Dermis blood vessel endothelial cell (primary cell): ENCODE measurements at regions not wholly inside any gene's neighbourhood (a gene's known extent, or its start where the extent isn't known, plus 50 kb on each side); places are given as distances from the start of the nearest gene placed in this dataset.
"Not testable (repeated sequence)": the region's sequence is repeated elsewhere in the genome, so short reads cannot be mapped to it uniquely, and the experiment has no call there.

Experiments
- DNase-seq: peaks from one replicate; pipeline ENCODE4 v3.0.0; 2010

DNA sequence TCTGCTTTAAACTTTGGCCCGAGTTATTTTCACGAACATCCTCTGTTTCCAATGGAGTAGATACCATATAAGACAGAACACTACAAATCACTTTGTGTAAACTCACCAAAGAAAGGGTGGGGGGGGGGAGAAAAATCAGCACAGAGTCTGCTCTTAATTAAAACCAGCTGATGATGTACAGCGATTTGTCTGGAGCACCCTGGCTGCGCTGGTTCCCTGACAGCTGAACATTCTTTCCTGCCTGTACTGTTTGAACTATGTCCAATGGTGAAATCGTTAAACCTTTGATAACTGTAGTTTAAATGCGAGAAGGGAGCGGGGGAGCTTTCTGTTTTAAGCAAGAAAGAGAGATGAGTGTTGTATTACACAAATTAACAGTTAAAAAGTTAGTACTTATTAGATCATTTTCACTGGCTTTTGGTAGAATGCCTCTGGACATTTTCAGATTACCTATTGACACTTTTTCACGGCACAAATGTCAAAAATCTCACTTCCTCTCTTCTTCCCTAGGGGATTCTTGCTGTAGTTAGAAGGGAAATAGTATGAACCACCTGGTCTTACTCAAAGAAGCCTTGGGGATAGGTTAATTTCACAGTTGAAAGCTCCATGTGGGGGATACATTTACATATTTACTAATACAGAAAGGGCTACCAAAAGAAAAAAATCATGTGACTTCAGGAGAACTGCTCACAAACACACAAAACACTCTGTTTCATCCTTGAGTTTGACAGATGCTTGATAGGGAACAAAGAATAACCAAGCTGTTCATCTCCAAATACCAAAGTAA is 140.2 kb upstream of the RUNX1 start:
- DNase-seq, result no peak

DNA sequence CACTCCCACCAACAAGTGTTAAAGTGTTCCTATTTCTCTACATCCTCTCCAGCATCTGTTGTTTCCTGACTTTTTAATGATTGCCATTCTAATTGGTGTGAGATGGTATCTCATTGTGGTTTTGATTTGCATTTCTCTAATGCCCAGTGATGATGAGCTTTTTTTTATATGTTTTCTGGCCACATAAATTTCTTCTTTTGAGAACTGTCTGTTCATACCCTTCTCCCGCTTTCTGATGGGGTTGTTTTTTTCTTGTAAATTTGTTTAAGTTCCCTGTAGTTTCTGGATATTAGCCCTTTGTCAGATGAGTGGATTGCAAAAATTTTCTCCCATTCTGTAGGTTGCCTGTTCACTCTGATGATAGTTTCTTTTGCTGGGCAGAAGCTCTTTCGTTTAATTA is 134.3 kb upstream of the RUNX1 start:
- DNase-seq, result not testable (repeated sequence)

DNA sequence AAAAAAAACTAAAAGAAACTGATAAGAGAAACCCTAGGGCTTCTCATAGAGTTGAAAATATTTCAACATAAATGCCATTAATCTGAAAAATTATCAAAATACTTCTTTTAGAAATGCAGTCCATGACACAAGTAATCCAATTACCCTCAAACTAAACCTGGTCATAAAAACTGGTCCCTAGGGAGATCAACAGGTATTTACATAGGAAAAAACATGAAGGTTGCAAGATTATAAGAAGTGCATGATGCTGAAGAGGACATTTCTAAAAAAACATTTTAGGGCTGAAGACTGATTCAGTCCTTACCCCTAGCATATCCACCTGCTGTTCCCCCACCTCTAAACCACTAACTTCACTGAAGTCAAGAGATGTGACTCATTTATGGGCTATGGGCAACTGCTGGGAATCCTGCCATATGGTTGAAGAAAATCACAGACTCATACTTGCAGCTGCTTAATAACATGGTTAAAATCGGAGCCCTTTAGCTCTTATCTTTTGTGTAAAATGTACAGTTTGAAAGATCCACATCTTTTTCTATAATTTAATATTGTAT is 131.0 kb upstream of the RUNX1 start:
- no peak for DNase-seq

DNA sequence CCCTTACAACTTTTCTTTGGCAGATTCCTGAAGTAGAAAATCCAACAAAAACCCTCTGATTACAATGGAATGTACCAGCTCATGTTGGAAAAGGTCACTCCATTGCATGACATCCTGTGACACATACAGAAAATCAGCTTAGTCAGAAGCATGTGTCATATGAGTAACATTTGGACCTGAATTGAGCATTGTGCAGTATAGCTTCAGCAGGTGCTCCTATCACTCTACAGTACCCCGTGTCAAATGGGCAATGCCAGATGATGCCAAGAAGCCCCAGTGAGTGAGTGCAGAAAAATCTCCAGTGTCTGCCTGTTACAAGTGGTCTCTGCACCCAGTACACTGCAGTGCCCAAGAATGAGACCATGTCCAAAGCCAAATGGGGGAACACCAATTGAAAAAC is 129.7 kb upstream of the RUNX1 start:
- DNase-seq, result no peak

DNA sequence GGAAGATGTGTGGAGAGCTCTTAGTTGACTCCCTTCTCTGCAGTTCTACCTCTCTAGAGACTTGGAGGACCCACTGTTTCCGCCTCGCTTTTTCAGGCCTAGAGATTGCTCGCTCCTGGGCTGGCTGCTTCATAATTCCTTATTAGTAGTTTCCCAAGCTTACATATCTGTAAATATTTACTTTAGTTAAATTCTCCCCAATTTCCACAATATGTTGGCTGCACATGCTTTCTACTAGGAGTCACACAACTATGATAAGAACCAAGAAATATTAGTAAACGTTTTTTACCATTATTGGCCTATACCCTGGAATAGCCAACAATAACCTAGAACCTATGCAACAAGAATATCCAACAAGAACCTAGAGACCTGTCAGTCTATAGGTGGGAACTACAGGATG is 129.0 kb upstream of the RUNX1 start:
- DNase-seq, result no peak

DNA sequence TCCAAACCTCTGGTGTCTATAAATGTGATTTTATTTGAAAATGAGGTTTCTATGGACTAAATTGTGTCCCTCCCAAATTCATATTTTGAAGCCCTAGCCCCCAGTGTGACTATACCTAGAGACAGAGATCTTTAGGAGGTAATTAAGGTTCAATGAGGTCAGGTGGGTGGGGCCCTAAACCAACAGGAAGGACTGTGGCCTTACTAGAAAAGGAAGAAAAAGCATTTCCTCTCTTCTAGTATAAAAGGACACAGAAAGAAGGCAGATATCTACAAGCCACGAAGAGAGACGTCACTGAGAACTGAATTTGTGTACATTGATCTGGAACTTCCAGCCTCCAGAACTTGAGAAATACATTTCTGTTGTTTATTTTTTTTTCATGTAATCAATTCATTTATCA is 123.1 kb upstream of the RUNX1 start:
- DNase-seq, result no peak

DNA sequence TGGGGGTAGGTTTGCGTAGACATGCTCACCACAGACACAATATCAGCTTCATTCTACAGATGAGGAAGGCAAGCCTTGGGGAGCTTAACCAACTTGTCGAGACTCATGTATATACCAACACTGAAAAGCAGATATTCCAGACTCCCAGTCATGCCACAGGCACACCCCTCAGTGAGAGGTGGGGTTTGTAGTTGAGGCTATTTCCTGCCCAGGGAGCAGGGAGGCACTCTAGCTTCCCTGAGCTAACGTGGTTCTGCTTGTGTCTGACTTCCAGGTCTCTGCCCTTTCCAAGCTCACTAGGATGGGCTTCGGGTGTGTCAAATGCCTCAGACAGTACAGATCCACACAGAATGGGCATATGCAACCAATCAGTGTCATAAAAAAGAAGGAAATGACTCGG is 122.3 kb upstream of the RUNX1 start:
- no peak for DNase-seq

DNA sequence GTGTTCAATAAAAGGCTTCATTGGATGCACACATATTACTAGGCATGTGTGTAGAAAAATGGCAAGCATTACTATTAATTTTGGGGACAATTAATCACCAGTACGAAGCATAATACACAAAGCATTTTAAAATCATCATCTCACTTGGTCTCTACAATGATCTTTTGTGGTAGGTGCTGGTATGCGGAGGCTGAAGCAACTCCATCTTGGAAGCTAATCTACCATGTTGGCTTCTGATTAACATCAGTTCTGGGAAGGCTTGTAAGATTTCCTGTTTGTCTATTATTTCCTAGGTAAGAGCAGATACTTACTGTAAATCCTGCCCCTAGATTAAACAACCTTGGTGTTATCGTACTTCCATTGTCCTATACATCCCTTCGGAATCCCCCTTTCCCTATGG is 121.7 kb upstream of the RUNX1 start:
- DNase-seq, result no peak

DNA sequence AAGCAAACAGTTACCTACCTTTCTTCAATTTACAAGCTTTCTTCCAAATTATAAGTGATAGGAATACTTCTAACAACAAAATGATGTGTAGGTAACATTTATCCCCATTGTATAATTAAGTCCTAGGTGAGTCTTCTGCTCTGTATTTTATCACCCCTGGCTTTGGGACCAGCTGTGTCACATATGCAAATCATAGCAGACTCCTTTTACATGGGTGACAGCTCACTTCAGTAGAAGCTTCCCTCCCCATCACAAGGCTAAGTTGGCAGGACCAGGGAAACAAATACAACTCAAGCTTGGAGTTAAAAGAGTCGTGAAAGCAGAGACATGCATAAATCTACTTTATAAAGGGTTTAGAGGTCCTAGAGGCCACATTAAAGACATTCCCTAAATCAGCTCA is 121.1 kb upstream of the RUNX1 start:
- no peak for DNase-seq

DNA sequence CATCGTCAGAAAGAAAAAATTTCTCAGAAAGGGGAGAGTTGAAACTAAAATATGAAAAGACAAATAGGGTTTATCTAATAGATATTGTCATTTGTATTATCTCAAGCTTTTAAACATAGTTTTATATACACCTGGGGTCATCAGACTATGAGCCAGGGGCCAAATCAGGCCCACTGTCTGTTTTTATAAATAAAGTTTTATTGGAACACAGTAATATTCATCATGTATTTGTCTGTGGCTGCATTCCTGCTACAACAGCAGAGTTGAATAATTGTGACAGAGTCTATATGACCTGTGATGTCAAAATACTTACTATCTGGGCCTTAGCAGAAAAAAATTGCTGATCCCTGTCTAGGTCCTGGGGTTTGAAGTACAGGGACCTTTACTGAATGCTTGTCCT is 120.5 kb upstream of the RUNX1 start:
- DNase-seq, result no peak

DNA sequence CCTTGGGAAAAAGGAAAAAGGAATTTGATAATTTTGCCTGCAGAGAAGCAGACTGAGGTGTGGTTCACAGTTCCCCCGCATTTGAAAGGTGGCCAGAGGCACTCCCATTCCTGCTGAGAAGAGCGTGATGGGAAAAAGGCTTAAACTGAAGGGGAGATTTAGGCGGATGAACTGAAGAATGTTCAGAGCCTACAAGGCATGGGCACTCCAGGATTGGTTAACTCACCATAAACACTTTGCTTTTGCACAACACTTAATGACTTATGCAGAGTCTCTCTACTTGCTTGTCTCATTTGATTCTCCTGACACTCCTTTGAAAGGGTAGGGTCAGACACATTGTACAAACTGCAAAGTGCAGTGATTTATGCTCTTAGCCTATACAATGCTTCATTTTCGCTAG is 119.6 kb upstream of the RUNX1 start:
- no peak for DNase-seq

DNA sequence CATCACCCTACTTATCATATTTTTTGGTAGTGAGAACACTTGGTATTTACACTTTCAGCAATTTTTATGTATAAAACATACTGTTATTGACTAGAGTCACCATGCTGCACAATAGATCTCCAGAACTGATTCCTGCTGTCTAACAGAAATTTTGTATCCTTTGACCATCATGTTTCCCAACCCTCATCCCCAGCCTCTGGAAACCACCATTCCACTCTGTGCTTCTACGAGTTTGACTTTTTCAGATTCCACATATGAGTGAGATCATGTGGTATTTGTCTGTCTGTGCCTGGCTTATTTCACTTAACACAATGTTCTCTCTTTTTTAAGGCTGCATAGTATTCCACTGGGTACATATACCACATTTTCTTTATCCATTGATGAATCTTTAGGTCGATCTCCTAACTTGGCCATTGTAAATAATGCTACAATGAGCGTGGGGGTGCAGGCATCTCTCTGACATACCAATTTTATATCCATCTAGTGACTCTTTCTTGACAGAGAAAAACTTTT is 115.9 kb upstream of the RUNX1 start:
- DNase-seq, result no peak

DNA sequence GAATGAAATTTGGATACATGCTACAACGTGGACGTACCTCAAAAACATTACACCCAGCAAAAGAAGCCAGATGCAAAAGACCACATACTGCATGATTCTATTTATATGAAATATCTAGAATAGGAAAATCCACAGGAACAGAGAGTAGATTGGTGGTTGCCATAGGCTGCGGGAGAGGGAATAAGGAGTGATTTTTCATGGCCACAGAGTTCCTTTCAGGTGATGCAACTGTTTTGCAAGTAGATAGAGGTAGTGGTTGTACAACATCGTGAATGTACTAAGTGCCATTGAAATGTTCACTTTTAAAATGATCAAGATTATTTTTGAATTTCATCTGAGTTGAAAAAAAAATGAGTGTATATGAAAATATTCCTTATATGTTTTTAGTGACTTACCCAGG is 115.3 kb upstream of the RUNX1 start:
- no peak for DNase-seq

DNA sequence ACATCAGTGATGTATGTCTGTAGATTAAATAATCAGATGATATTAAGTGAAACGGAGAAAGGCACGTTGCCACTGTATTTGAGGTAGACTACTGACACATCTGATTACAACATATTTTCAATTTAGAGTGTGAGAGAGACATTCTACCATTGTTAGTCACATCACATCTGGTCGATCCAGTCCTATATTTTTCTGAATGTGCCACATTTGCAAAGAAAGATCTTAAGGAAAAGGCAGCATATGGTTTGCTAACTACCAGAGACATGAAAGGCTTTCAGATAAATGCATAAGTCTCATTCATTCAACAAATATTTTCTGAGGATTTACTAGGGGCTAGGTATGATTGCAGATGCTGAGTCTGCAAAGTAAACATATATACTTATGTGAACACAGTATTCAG is 114.3 kb upstream of the RUNX1 start:
- no peak for DNase-seq

DNA sequence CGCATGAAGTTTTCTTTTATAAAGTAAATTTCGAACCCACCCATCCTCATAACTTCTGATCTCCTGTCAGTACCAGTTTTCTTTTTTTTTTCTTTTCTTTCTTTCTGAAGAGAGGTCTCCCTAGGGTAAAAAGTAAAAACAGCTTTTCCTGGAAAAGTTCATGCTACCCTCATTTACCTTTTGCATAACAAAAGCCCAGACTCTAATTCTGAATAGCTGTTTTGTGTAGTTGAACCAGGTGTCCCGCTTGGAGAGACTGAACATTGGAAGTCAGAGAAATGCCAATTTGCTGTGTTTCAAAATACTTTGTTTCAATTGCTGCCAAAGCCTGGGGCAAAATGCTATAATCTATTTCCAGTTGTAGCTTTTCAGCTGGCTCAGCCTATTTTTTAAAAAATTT is 113.7 kb upstream of the RUNX1 start:
- DNase-seq, result no peak

DNA sequence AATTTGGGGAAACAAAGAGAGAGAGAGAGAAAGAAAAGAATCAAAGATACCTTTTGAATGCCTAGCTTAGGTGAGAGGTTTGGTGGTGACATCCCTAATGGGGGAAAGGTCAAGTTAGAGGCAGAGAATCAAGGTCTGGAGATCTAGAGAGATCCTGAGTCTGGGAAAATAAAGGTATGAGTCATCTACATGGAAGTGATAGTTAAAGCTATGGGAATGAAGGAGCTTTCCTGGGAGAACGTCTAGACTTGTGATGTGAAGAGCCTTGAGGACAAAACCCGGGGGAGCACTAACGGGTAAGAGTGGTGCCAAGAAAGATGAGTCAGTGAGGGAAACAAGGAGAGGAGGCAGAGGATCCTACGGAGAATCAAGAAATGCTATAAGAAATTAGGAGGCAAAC is 110.8 kb upstream of the RUNX1 start:
- DNase-seq, result no peak

DNA sequence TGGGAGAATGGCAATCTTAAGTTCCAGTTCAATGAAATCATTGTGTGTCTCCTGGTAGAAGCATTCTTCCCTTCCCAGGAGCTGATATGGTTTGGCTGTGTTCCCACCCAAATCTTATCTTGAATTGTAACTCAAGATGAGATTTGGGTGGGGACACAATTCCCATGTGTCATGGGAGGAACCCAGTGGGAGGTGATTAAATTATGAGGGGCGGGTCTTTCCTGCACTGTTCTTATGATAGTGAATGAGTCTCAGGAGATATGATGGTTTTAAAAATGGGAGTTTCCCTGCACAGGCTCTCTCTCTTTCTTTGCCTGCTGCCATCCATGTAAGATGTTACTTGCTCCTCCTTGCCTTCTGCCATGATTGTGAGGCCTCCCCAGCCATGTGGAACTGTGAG is 108.3 kb upstream of the RUNX1 start:
- not testable (repeated sequence) for DNase-seq

DNA sequence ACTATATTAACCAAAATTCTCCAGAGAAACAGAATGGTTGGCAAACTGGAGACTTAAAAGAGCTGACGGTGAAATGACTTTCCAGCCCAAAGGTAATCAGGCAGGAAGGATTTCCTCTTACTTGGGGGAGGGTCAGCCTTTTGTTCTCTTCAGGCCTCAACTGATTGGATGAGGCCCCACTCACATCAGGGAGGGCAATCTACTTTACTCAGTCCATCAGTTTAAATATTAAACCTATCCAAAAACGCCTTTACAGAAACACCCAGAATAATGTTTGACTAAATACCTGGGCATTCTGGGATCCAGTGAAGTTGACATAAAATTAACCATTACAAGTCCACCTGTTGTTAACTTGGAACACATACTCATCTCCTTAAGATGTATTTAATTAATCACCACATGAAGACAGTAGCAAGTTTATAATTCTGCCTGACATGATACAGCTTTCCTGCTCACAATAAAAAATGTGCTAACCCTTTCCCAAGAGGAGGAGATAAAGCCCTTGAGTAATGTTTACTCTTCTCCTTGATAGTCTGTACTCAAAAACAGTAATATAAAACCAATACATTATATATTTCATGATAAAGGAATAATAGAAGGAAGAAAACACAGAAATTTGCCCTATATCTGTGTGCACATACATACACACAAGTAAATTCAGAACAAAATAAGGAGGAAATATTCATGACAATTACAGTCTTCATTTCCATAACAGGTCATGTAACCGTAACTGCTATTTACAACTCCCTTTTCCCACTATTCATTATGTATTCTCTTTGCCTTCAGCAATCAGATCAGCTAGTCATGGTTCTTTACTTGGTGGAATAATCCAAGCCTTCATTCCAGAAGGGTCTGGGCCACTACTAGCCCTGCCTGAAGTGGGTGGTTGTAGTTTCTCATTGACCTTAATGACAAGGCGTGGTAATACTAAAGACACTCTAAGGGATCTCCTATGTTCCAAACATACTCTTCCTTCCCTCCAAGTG is 107.5 kb upstream of the RUNX1 start:
- no peak for DNase-seq

DNA sequence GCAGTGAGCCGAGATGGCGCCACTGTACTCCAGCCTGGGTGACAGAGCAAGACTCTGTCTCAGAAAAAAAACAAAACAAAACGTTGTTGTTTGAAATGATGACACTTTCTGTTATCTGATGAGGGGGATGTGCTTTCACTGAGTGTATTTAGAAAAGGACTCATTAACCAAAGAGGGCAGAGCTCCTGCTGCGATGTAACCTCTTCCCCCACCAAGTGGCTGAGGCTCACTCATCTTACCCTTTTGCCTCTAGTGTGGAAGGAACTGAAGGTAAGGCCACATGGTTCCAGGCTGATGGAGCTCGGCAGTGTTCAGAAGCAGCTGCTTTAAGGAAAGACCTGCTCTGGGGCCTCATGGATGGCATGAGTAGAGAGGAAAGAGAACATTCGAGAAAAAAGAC is 105.7 kb upstream of the RUNX1 start:
- no peak for DNase-seq

DNA sequence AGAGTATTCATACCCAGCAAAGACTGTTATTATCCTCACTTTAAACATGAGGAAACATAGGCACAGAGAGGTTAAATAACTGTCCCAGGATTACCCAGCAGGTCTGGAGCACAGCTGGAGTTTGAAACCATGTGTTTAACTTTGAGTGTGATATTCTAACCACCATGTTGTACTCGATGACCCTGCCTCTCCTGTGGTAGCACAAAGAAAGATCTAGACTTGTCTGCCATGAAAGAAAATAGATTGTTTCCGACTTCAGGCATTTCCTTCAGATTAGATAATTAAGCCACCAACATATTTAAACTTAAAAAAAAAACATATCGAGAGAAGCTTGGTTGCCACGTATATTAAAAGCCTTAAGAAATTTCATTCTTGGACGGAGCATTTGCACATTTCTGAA is 104.6 kb upstream of the RUNX1 start:
- DNase-seq, result no peak

DNA sequence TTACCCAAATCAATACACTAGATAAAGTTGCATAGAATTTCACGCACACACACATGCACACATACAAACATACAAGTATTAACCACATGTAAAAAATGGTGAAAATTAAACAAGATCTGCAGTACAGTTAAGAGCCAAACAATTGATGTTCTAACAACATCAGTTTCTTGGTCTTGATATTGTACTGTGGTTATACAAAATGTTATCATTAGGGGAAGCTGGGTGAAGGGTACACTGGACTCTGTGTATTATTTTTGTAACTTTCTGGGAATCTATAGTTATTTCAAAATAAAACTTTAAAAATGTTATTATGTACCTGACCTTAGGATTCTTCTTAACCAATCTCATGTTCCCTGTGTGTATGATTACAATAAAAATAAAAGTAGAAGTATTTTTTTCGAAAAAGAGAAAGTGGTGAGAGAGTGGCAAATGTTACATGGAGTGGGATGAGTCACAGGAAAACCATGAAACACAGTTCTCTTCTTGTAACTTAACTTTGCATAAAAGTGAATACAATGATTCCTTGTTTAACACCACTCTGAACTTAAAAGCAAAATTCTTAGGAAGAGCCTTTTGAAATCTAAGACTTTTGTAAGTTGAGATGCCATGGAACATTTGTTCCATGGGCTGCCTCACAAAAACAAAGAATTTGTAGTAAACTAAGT is 101.6 kb upstream of the RUNX1 start:
- no peak for DNase-seq

DNA sequence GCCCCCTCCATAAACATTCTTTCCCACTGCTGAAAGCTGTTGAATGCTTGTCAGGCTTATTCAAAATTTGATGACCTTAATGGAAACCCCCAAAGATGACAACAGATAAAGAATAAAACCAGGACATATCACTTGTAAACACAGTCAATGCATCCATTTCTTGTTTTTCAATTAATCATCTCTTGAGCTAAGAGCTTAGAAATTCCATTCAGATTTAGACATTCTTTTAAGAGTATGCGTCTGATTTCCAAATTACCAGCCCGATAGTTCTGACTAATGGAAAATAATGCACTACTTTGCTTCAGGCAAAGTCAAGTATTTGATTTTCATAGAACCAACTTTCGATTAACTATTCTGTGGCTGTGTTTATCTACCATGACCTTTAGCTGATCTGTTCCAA is 100.6 kb upstream of the RUNX1 start:
- no peak for DNase-seq

DNA sequence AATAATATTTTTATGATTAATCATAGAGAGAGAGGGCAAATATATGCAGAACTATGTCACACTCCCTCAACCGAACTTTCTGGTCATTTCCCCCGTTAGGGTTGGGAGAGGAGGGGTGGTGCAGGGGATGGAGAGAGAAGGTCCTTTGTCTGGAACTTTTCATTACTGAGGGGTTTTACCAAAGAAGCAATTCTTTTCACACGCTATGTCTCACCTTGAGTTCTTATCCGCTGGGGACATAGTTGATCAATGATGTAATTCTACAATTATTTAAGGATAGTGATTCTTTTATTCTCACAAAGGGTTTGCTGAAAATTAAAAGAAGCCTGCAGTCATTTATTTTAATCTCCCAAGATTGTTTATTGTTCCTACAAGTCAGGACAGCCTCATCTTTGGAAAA is 98.3 kb upstream of the RUNX1 start:
- no peak for DNase-seq
